ENCODE measurements at regions not wholly inside any gene's neighbourhood (a gene's known extent, or its start where the extent isn't known, plus 50 kb on each side); places are given as distances from the start of the nearest gene placed in this dataset.

- TF ChIP-seq, protein P1, sequence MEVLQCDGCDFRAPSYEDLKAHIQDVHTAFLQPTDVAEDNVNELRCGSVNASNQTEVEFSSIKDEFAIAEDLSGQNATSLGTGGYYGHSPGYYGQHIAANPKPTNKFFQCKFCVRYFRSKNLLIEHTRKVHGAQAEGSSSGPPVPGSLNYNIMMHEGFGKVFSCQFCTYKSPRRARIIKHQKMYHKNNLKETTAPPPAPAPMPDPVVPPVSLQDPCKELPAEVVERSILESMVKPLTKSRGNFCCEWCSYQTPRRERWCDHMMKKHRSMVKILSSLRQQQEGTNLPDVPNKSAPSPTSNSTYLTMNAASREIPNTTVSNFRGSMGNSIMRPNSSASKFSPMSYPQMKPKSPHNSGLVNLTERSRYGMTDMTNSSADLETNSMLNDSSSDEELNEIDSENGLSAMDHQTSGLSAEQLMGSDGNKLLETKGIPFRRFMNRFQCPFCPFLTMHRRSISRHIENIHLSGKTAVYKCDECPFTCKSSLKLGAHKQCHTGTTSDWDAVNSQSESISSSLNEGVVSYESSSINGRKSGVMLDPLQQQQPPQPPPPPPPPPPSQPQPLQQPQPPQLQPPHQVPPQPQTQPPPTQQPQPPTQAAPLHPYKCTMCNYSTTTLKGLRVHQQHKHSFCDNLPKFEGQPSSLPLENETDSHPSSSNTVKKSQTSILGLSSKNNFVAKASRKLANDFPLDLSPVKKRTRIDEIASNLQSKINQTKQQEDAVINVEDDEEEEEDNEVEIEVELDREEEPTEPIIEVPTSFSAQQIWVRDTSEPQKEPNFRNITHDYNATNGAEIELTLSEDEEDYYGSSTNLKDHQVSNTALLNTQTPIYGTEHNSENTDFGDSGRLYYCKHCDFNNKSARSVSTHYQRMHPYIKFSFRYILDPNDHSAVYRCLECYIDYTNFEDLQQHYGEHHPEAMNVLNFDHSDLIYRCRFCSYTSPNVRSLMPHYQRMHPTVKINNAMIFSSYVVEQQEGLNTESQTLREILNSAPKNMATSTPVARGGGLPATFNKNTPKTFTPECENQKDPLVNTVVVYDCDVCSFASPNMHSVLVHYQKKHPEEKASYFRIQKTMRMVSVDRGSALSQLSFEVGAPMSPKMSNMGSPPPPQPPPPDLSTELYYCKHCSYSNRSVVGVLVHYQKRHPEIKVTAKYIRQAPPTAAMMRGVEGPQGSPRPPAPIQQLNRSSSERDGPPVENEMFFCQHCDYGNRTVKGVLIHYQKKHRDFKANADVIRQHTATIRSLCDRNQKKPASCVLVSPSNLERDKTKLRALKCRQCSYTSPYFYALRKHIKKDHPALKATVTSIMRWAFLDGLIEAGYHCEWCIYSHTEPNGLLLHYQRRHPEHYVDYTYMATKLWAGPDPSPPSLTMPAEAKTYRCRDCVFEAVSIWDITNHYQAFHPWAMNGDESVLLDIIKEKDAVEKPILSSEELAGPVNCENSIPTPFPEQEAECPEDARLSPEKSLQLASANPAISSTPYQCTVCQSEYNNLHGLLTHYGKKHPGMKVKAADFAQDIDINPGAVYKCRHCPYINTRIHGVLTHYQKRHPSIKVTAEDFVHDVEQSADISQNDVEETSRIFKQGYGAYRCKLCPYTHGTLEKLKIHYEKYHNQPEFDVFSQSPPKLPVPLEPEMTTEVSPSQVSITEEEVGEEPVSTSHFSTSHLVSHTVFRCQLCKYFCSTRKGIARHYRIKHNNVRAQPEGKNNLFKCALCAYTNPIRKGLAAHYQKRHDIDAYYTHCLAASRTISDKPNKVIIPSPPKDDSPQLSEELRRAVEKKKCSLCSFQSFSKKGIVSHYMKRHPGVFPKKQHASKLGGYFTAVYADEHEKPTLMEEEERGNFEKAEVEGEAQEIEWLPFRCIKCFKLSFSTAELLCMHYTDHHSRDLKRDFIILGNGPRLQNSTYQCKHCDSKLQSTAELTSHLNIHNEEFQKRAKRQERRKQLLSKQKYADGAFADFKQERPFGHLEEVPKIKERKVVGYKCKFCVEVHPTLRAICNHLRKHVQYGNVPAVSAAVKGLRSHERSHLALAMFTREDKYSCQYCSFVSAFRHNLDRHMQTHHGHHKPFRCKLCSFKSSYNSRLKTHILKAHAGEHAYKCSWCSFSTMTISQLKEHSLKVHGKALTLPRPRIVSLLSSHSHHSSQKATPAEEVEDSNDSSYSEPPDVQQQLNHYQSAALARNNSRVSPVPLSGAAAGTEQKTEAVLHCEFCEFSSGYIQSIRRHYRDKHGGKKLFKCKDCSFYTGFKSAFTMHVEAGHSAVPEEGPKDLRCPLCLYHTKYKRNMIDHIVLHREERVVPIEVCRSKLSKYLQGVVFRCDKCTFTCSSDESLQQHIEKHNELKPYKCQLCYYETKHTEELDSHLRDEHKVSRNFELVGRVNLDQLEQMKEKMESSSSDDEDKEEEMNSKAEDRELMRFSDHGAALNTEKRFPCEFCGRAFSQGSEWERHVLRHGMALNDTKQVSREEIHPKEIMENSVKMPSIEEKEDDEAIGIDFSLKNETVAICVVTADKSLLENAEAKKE (CRISPR knock-in tag; IDR thresholded peaks at IDR 0.05): no peak
- no peak for TF ChIP-seq POLR2AphosphoS5 (IDR thresholded peaks at IDR 0.05; ENCODE audit: low read depth)
- no peak for TF ChIP-seq EZH2phosphoT487 (IDR thresholded peaks at IDR 0.05; ENCODE audit: unreplicated experiment)
Observed at GRCh38 chr16:52671590-52671989, 124.6 kb upstream of the TOX3 start (continued).

GRCh38 chr16:52657924-52658323 lies 111.0 kb upstream of the TOX3 start:
- Mint-ChIP-seq H3K27me3 (ENCODE audit: insufficient read depth, low read depth, poor library complexity) (peaks cover 10% of the 10 kb centered on the region), H3K27ac (no peak overlapping the region), H3K36me3 (ENCODE audit: low read depth) (peaks cover 12% of the 10 kb centered on the region), H3K4me1 (peaks cover 2% of the 10 kb centered on the region; the same call in 2 of the 3 replicates), H3K4me3 (no peak overlapping the region), H3K9me3 (peaks cover 24% of the 10 kb centered on the region)
- H3K27me3 ChIP-seq (ENCODE audit: insufficient read depth): no peaks in the 10 kb centered on the region
- no peak overlapping the region for H3K4me3 ChIP-seq
- no peaks in the 10 kb centered on the region for H3K9me2 ChIP-seq (ENCODE audit: insufficient read depth)
- H2AFZ ChIP-seq: no peak overlapping the region
- H4K20me1 ChIP-seq (replicated peaks; ENCODE audit: insufficient read depth): no peaks in the 10 kb centered on the region
- no peak overlapping the region for H3K27ac ChIP-seq (ENCODE audit: low read depth)
- H3K4me2 ChIP-seq: no peak overlapping the region
- no peaks in the 10 kb centered on the region for H3K79me2 ChIP-seq (replicated peaks; ENCODE audit: insufficient read depth)
- 0 out of 2 replicates have a peak, but pooled peaks cover 9% of the 10 kb centered on the region for H3K36me3 ChIP-seq (ENCODE audit: insufficient read depth)
- H3F3A ChIP-seq (replicated peaks; ENCODE audit: low read depth): no peaks in the 10 kb centered on the region
- ATAC-seq (no peak), DNase-seq (ENCODE audit: low spot score) (no peak)
- H3K4me1 ChIP-seq (ENCODE audit: insufficient read depth): no peaks in the 10 kb centered on the region
- TF ChIP-seq JUNB (IDR thresholded peaks at IDR 0.05; ENCODE audit: unreplicated experiment): no peak
- TF ChIP-seq EZH2 (IDR thresholded peaks at IDR 0.05; ENCODE audit: low read depth, unreplicated experiment): no peak
- TF ChIP-seq, protein P1 (CRISPR knock-in tag; IDR thresholded peaks at IDR 0.05): no peak
- no peak for TF ChIP-seq NANOG (IDR thresholded peaks at IDR 0.05; ENCODE audit: borderline replicate concordance)
- no peak for TF ChIP-seq EZH2phosphoT487 (IDR thresholded peaks at IDR 0.05; ENCODE audit: unreplicated experiment)
- TF ChIP-seq ZNF331 (CRISPR knock-in tag; IDR thresholded peaks at IDR 0.05; ENCODE audit: low read depth): no peak
- no peak for TF ChIP-seq ZNF114 (CRISPR knock-in tag; IDR thresholded peaks at IDR 0.05)
- TF ChIP-seq STAT1 (IDR thresholded peaks at IDR 0.05; ENCODE audit: unreplicated experiment): no peak
- TF ChIP-seq ETS1 (IDR thresholded peaks at IDR 0.05): no peak

All from GM23338 (cell line).